Nephron progenitor cell (in vitro differentiated cells): ENCODE measurements at regions not wholly inside any gene's neighbourhood (a gene's known extent, or its start where the extent isn't known, plus 50 kb on each side); places are given as distances from the start of the nearest gene placed in this dataset.
A peak's percentile ranks its signal among the peaks of the same experiment; 100 is the strongest.

Experiments used
- DNase-seq: peaks from one replicate; pipeline ENCODE4 v3.0.0; 2021
- H3K27ac Mint-ChIP-seq: 2 replicates; pipeline ENCODE4 v1.8.0; 2021; ENCODE audit warnings: mild to moderate bottlenecking, moderate library complexity, mixed read lengths
- H3K27me3 Mint-ChIP-seq: 2 replicates; pipeline ENCODE4 v1.8.0; 2021; ENCODE audit warnings: mild to moderate bottlenecking, low read depth, mixed read lengths; ENCODE audit not compliant: poor library complexity
- H3K36me3 Mint-ChIP-seq: 2 replicates; pipeline ENCODE4 v1.8.0; 2021; ENCODE audit warnings: low read depth, mixed read lengths
- H3K4me1 Mint-ChIP-seq: 2 replicates; pipeline ENCODE4 v1.8.0; 2021; ENCODE audit warnings: mixed read lengths
- H3K4me3 Mint-ChIP-seq: 2 replicates; pipeline ENCODE4 v1.8.0; 2021; ENCODE audit warnings: mild to moderate bottlenecking, moderate library complexity, mixed read lengths
- H3K9me3 Mint-ChIP-seq: 2 replicates; pipeline ENCODE4 v1.8.0; 2021; ENCODE audit warnings: mild to moderate bottlenecking, moderate library complexity, mixed read lengths
- CTCF ChIP-seq: fragments of 200-600 bp; sonication (generic); IDR thresholded peaks from 2 replicates; pipeline ENCODE4 v1.5.0; 2021; ENCODE audit warnings: antibody characterized with exemption

DNA sequence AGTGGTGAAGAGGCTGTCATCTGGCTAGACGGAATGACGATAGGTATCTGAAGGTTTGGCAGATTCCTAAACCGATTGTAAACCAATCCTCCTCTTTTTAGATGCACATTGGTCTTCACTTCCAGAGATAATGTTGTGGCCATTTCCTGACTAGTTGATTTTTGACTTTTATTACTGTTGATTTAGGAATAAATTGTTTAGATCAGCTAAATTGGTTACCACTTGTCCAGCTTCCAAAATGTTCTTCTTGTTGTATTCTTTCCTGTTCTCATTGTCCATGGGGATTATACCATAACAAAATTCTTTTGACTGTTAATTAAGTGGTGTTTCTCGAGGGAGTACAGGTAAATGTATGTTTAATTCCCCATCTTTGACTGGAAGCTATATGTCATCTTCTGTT lies 119.7 kb downstream of the MACROH2A1 start:
- DNase-seq: no peak
- H3K4me1 Mint-ChIP-seq: no peaks in the 10 kb centered on the region
- peaks cover 34% of the 10 kb centered on the region for H3K9me3 Mint-ChIP-seq
- no peak overlapping the region for H3K27ac Mint-ChIP-seq
- TF ChIP-seq CTCF: no peak
- H3K36me3 Mint-ChIP-seq: peaks cover 6% of the 10 kb centered on the region
- peaks cover 2% of the 10 kb centered on the region for H3K27me3 Mint-ChIP-seq
- H3K4me3 Mint-ChIP-seq: no peak overlapping the region

DNA sequence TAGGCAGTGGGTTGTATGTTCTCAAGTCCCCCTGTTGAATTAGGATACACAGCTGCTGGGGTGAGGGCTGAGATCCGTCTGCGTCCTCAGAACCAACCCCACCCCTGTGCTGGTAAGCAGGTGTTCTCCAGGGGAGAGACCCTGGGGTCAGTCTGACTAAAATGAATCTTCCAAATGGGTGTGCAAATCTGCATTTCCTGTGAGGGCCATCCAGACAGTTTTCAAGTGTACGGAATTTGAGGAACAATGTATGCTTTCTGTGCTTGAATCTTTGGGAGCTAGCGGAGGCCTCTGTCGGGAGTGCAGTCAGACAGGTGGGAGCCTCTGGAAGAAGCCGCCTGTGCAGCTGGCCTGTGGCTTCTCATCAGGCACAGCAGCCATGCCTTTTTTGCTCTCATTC lies 122.9 kb downstream of the MACROH2A1 start:
- Mint-ChIP-seq H3K4me1 (peaks cover 14% of the 10 kb centered on the region), H3K9me3 (peaks cover 20% of the 10 kb centered on the region), H3K4me3 (no peak overlapping the region), H3K27me3 (peaks cover 2% of the 10 kb centered on the region), H3K36me3 (peaks cover 6% of the 10 kb centered on the region), H3K27ac (no peak overlapping the region)
- no peak for DNase-seq
- TF ChIP-seq CTCF: no peak

DNA sequence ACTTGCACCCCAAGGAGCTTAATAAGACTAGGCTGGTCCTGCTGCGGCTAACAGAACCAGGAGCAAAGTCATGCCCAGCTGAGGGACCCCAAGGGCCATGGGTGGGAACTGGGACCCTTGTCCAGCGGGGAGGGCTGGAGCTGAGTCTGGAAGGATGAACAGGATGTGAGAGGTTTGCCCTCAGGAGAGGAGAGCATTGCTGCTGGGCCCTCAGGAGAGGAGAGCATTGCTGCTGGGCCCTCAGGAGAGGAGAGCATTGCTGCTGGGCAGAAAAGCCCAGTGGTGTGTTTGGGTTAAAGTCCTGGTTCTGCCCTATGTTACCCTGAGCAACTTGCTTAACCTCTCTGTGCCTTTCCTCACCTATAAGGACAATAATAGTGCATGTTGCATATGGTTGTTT lies 125.8 kb downstream of the MACROH2A1 start:
- no peak overlapping the region for H3K27ac Mint-ChIP-seq
- peaks cover 6% of the 10 kb centered on the region for H3K9me3 Mint-ChIP-seq
- peaks cover 6% of the 10 kb centered on the region for H3K27me3 Mint-ChIP-seq
- no peak for DNase-seq
- H3K4me3 Mint-ChIP-seq: no peak overlapping the region
- H3K4me1 Mint-ChIP-seq: peaks cover 29% of the 10 kb centered on the region
- no peak for TF ChIP-seq CTCF
- peaks cover 4% of the 10 kb centered on the region for H3K36me3 Mint-ChIP-seq

- Mint-ChIP-seq H3K4me3 (no peak overlapping the region), H3K9me3 (no peaks in the 10 kb centered on the region), H3K36me3 (no peaks in the 10 kb centered on the region), H3K27me3 (peaks cover 7% of the 10 kb centered on the region), H3K27ac (peak overlapping the region; percentile 51), H3K4me1 (peaks cover 32% of the 10 kb centered on the region)
- TF ChIP-seq CTCF: no peak
- DNase-seq: no peak
Measured at GRCh38 chr5:135272311-135272805, 126.7 kb downstream of the MACROH2A1 start.

DNA sequence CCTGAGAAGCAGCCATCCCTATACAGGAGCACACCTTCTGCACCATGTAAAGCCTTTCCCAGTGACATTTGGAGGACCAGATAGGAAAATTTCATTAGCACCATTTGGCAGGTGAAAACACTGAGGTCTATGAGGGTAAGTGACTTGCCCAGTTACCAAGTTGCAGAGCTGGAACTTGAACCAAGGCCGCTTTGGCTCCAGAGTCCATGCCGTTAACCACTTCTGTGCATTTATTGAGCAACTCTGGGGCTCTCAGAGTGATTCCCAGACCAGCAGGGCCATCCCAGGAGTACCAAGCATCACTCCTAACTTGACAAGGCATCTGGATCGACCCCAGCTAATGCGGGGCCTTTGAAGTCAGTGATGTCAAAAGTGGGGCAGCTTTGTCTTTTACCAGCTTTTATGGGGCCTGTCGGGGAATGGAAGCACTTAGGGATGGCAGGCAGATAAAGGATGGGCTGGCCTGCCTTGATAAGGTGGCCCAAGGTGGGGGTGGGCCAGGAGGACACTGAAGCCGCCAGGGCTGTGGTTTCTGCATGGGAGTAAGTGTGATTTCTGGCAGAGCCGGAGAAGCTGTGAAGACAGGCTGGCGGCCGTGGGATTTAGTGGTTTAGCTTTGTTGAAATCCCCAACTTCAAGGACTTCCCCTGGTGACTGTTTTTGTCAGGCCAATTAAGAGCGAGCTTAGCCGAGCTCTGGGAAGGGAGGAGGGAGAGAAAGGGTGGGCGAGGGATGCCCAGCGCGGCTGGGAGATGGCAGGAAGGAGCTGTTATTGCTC lies 127.3 kb downstream of the MACROH2A1 start:
- Mint-ChIP-seq H3K36me3 (no peaks in the 10 kb centered on the region), H3K27ac (peak overlapping the region; percentile 36), H3K4me1 (peaks cover 39% of the 10 kb centered on the region), H3K4me3 (no peak overlapping the region), H3K9me3 (no peaks in the 10 kb centered on the region), H3K27me3 (peaks cover 10% of the 10 kb centered on the region)
- TF ChIP-seq CTCF: no peak
- peak; percentile 41 for DNase-seq

DNA sequence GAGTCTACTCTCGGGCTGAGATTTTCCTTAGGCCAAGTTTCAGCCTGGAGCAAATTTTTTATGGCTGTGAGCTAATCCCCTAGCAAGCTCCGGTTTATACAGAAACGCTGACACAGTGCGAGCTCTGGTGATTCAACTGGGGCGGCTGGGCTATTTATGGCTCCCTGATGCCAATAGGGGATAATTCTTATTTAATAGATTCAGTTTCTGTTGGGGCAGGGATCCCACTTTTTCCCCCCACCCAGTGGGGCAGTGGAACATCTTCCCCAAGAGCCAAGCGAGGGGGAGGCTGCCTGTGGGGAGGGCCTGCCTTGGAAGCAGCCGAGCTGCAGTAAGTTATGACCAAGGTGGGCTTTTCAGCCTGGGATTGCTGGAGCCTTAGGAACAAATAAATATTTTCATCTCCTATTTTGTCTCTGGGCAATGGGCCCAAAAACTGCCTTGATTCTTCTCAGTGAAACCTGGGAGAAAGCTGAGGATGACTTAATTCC lies 129.1 kb downstream of the MACROH2A1 start:
- Mint-ChIP-seq H3K27ac (no peak overlapping the region), H3K9me3 (no peaks in the 10 kb centered on the region), H3K4me3 (no peak overlapping the region), H3K4me1 (peaks cover 56% of the 10 kb centered on the region), H3K36me3 (no peaks in the 10 kb centered on the region), H3K27me3 (peaks cover 15% of the 10 kb centered on the region)
- no peak for TF ChIP-seq CTCF
- DNase-seq: no peak
